GM18505 (cell line): ENCODE measurements at regions not wholly inside any gene's neighbourhood (a gene's known extent, or its start where the extent isn't known, plus 50 kb on each side); places are given as distances from the start of the nearest gene placed in this dataset.
"Not testable (repeated sequence)": the region's sequence is repeated elsewhere in the genome, so short reads cannot be mapped to it uniquely, and the experiment has no call there.

Experiments
- ATAC-seq: cut with Tn5 transposase; IDR thresholded peaks from one replicate; pipeline ENCODE4 v1.9.1; 2021; ENCODE audit not compliant: unreplicated experiment
- POLR2A ChIP-seq: IDR thresholded peaks from 4 replicates; pipeline ENCODE4 v1.6.1; 2011; ENCODE audit warnings: borderline replicate concordance; ENCODE audit not compliant: insufficient read depth, insufficient read length; ENCODE audit errors: extremely low read depth

GRCh38 chr11:81647374-81647773 is 1086.3 kb downstream of the FAM181B start:
- TF ChIP-seq POLR2A, result no peak

GRCh38 chr11:81644239-81644840 is 1089.3 kb downstream of the FAM181B start:
- peak; percentile 96 for ATAC-seq
- no peak for TF ChIP-seq POLR2A

More at GRCh38 chr11:81647374-81647773, 1086.3 kb downstream of the FAM181B start:
- ATAC-seq, result no peak

GRCh38 chr11:81634483-81634882 is 1099.2 kb downstream of the FAM181B start:
- ATAC-seq, result no peak
- no peak for TF ChIP-seq POLR2A

- ATAC-seq, result no peak
- no peak for TF ChIP-seq POLR2A
Measured at GRCh38 chr11:81602508-81602907, 1131.2 kb downstream of the FAM181B start.

GRCh38 chr11:81596704-81597103 is 1137.0 kb downstream of the FAM181B start:
- ATAC-seq, result no peak
- TF ChIP-seq POLR2A, result no peak

- ATAC-seq, result no peak
- no peak for TF ChIP-seq POLR2A
Measured at GRCh38 chr11:81585390-81585933, 1148.2 kb downstream of the FAM181B start.

- TF ChIP-seq POLR2A, result no peak
- ATAC-seq, result no peak
Measured at GRCh38 chr11:81579339-81579738, 1154.3 kb downstream of the FAM181B start.

- no peak for TF ChIP-seq POLR2A
- ATAC-seq, result no peak
Measured at GRCh38 chr11:81578571-81578970, 1155.1 kb downstream of the FAM181B start.

GRCh38 chr11:81574301-81574700 is 1159.4 kb downstream of the FAM181B start:
- no peak for TF ChIP-seq POLR2A
- ATAC-seq, result no peak

GRCh38 chr11:81573367-81573766 is 1160.3 kb downstream of the FAM181B start:
- ATAC-seq, result no peak
- TF ChIP-seq POLR2A, result no peak

- ATAC-seq, result no peak
- no peak for TF ChIP-seq POLR2A
Measured at GRCh38 chr11:81570669-81571068, 1163.0 kb downstream of the FAM181B start.

- no peak for TF ChIP-seq POLR2A
- ATAC-seq, result no peak
Measured at GRCh38 chr11:81569999-81570398, 1163.7 kb downstream of the FAM181B start.

GRCh38 chr11:81568918-81569317 is 1164.7 kb downstream of the FAM181B start:
- TF ChIP-seq POLR2A, result no peak
- ATAC-seq, result no peak

- TF ChIP-seq POLR2A, result no peak
- ATAC-seq, result no peak
Measured at GRCh38 chr11:81548123-81548522, 1185.5 kb downstream of the FAM181B start.

GRCh38 chr11:81539806-81540205 is 1193.9 kb downstream of the FAM181B start:
- not testable (repeated sequence) for ATAC-seq
